PFSK-1 (cell line): ENCODE measurements at regions not wholly inside any gene's neighbourhood (a gene's known extent, or its start where the extent isn't known, plus 50 kb on each side); places are given as distances from the start of the nearest gene placed in this dataset.

Experiments
- POLR2AphosphoS5 ChIP-seq: IDR thresholded peaks from 2 replicates; pipeline ENCODE4 v1.6.1; 2012; ENCODE audit warnings: low read depth, mild to moderate bottlenecking, control low read depth, low read length, moderate library complexity
- REST ChIP-seq, 2 experiments: IDR thresholded peaks; 2 replicates each; pipeline versions ENCODE4 v1.6.1 to v1.8.0; 2011 to 2012; ENCODE audit warnings: low read depth in 2 of 2, low read length in 2 of 2, control low read depth in 1 of 2, inconsistent platforms in 1 of 2, mild to moderate bottlenecking in 1 of 2, moderate library complexity in 1 of 2; ENCODE audit not compliant: insufficient read depth in 1 of 2
- SIN3A ChIP-seq: IDR thresholded peaks from 2 replicates; pipeline ENCODE4 v1.6.1; 2012; ENCODE audit warnings: mild to moderate bottlenecking, low read length, moderate library complexity, borderline replicate concordance; ENCODE audit not compliant: insufficient read depth
- TAF1 ChIP-seq: IDR thresholded peaks from 2 replicates; pipeline ENCODE4 v1.6.1; 2012; ENCODE audit warnings: low read length, control low read depth, borderline replicate concordance; ENCODE audit not compliant: insufficient read depth

GRCh38 chr14:98704441-98704840, 567.6 kb downstream of the BCL11B start:
- TF ChIP-seq REST (IDR thresholded peaks at IDR 0.05; ENCODE audit: insufficient read depth in 1 of 2, low read depth in 2 of 2, low read length in 2 of 2) (no peak), TAF1 (no peak), SIN3A (no peak), POLR2AphosphoS5 (no peak)
